ENCODE measurements at regions not wholly inside any gene's neighbourhood (a gene's known extent, or its start where the extent isn't known, plus 50 kb on each side); places are given as distances from the start of the nearest gene placed in this dataset.

DNA sequence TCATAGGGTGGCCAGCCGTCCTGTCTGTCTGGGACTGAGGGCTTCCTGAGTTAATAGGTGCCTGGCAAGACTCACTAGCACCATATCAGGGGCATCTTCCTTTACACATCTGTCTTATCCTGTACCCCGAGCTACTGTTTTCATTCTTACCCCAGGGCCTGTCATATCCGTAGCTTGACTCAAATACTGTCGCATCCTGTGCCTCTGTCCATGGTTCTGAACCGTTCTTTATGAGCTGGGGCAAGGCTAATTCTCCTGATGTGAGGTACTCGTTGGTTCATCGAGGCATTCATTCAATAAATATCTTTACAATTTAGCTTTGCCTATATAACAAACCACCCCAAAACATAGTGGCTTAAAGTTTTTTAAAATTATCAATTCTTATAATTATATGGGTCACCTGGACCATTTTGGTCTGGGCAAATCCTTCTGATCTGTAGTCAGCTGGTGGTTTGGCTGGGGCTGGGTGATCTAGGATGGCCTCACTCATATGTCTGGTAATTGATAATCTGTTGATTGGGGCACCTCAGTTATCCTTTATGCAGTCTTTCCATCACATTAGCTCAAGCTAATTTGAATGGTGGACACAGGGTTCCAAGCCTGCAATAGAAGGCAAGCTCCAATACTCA lies 121.2 kb downstream of the TLE3 start:
- Mint-ChIP-seq H3K9me3 (ENCODE audit: low read depth, unreplicated experiment) (no peaks in the 10 kb centered on the region), H3K36me3 (ENCODE audit: insufficient read depth, unreplicated experiment) (no peaks in the 10 kb centered on the region), H3K27me3 (ENCODE audit: unreplicated experiment) (peaks cover 87% of the 10 kb centered on the region), H3K4me1 (ENCODE audit: low read depth, unreplicated experiment) (peaks cover 13% of the 10 kb centered on the region), H3K4me3 (ENCODE audit: low read depth, unreplicated experiment) (no peak overlapping the region), H3K27ac (ENCODE audit: unreplicated experiment) (no peak overlapping the region)
- intact Hi-C loops (cut with micrococcal nuclease; ENCODE audit: unreplicated experiment) = no loop called here
- CTCF ChIA-PET = no interaction called here
- TF ChIP-seq, protein P1, sequence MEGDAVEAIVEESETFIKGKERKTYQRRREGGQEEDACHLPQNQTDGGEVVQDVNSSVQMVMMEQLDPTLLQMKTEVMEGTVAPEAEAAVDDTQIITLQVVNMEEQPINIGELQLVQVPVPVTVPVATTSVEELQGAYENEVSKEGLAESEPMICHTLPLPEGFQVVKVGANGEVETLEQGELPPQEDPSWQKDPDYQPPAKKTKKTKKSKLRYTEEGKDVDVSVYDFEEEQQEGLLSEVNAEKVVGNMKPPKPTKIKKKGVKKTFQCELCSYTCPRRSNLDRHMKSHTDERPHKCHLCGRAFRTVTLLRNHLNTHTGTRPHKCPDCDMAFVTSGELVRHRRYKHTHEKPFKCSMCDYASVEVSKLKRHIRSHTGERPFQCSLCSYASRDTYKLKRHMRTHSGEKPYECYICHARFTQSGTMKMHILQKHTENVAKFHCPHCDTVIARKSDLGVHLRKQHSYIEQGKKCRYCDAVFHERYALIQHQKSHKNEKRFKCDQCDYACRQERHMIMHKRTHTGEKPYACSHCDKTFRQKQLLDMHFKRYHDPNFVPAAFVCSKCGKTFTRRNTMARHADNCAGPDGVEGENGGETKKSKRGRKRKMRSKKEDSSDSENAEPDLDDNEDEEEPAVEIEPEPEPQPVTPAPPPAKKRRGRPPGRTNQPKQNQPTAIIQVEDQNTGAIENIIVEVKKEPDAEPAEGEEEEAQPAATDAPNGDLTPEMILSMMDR (IDR thresholded peaks at IDR 0.05; ENCODE audit: unreplicated experiment) = no peak
- no TSS peak for BruUV-seq (replicated peaks)
- DNase-seq = peak; percentile 51

GRCh38 chr15:69978603-69979002 lies 119.1 kb downstream of the TLE3 start:
- H3K9me3 Mint-ChIP-seq (ENCODE audit: low read depth, unreplicated experiment) = no peaks in the 10 kb centered on the region
- TF ChIP-seq, protein P1 (IDR thresholded peaks at IDR 0.05; ENCODE audit: unreplicated experiment) = no peak
- H3K27me3 Mint-ChIP-seq (ENCODE audit: unreplicated experiment) = peaks cover 87% of the 10 kb centered on the region
- H3K27ac Mint-ChIP-seq (ENCODE audit: unreplicated experiment) = no peak overlapping the region
- no peak for DNase-seq
- no TSS peak for BruUV-seq (replicated peaks)
- no peaks in the 10 kb centered on the region for H3K36me3 Mint-ChIP-seq (ENCODE audit: insufficient read depth, unreplicated experiment)
- peaks cover 13% of the 10 kb centered on the region for H3K4me1 Mint-ChIP-seq (ENCODE audit: low read depth, unreplicated experiment)
- CTCF ChIA-PET = interaction anchor here (0.6 kb wide), 1 partner anchor 87 kb away, joined by 5 read pairs; no protein-coding TSS in a partner anchor
- intact Hi-C loops (cut with micrococcal nuclease; ENCODE audit: unreplicated experiment) = no loop called here
- H3K4me3 Mint-ChIP-seq (ENCODE audit: low read depth, unreplicated experiment) = no peak overlapping the region

DNA sequence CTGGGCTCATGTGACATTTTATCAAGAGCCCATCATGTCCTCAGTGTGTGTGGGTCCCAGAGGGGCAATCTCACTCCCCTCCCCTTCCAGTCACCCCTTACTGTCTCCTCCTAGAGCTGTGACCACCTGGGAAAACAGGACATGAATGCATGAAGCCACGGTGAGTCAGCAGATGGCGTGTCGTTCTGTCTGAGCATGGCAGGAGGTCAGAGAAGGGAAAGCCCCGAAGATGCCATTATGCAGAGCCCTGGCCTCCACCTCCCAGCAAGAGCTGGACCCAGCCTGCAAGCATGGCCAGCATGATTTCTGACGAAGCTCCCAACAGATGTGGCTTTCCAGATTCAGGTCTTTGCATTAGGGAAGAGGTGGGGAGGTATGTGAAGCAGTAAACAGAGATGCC lies 118.5 kb downstream of the TLE3 start:
- no TSS peak for BruUV-seq (replicated peaks)

DNA sequence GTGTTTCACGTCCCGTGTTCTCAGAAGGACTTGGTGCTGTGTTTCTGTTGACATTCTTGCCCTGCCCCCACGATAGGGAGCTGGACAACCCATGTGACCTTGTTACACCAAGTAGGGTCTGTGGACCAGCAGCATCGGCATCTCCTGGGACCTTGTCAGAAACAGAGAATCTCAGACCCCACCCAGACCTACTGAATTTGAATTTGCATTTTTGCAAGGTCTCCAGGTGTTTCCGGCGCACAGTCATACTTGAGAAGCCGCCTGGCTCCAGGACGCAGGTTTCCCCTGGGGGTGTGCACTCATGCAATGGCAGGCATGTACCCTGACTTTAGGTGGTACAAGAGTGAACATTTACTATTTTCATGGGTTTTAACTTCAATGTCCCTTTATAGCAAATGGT lies 117.9 kb downstream of the TLE3 start:
- Mint-ChIP-seq H3K4me3 (ENCODE audit: low read depth, unreplicated experiment) (no peak overlapping the region), H3K36me3 (ENCODE audit: insufficient read depth, unreplicated experiment) (no peaks in the 10 kb centered on the region), H3K9me3 (ENCODE audit: low read depth, unreplicated experiment) (no peaks in the 10 kb centered on the region), H3K4me1 (ENCODE audit: low read depth, unreplicated experiment) (peaks cover 13% of the 10 kb centered on the region), H3K27ac (ENCODE audit: unreplicated experiment) (no peak overlapping the region), H3K27me3 (ENCODE audit: unreplicated experiment) (peaks cover 87% of the 10 kb centered on the region)
- no peak for DNase-seq
- no TSS peak for BruUV-seq (replicated peaks)
- TF ChIP-seq, protein P1 (IDR thresholded peaks at IDR 0.05; ENCODE audit: unreplicated experiment) = no peak
- intact Hi-C loops (cut with micrococcal nuclease; ENCODE audit: unreplicated experiment) = loop anchor here (10.0 kb wide), 1 partner anchor 505 kb away; no protein-coding TSS in a partner anchor
- CTCF ChIA-PET = no interaction called here

More for the DNA sequence above, 118.5 kb downstream of the TLE3 start:
- CTCF ChIA-PET = interaction anchor here (0.6 kb wide), 1 partner anchor 87 kb away, joined by 5 read pairs; no protein-coding TSS in a partner anchor
- peaks cover 13% of the 10 kb centered on the region for H3K4me1 Mint-ChIP-seq (ENCODE audit: low read depth, unreplicated experiment)
- peak; percentile 57 for DNase-seq
- H3K9me3 Mint-ChIP-seq (ENCODE audit: low read depth, unreplicated experiment) = no peaks in the 10 kb centered on the region
- H3K27ac Mint-ChIP-seq (ENCODE audit: unreplicated experiment) = no peak overlapping the region
- H3K4me3 Mint-ChIP-seq (ENCODE audit: low read depth, unreplicated experiment) = no peak overlapping the region
- peaks cover 87% of the 10 kb centered on the region for H3K27me3 Mint-ChIP-seq (ENCODE audit: unreplicated experiment)
- intact Hi-C loops (cut with micrococcal nuclease; ENCODE audit: unreplicated experiment) = no loop called here
- TF ChIP-seq, protein P1 (IDR thresholded peaks at IDR 0.05; ENCODE audit: unreplicated experiment) = no peak
- H3K36me3 Mint-ChIP-seq (ENCODE audit: insufficient read depth, unreplicated experiment) = no peaks in the 10 kb centered on the region

Measured in Calu3 (cell line).